Parathyroid adenoma (tissue), 2 donors: ENCODE measurements at regions not wholly inside any gene's neighbourhood (a gene's known extent, or its start where the extent isn't known, plus 50 kb on each side); places are given as distances from the start of the nearest gene placed in this dataset.

Source experiments
- H2AFZ ChIP-seq: fragments of 300-600 bp; sonication (generic); one replicate; pipeline ENCODE4 v1.7.0; 2017; ENCODE audit warnings: antibody characterized with exemption, mild to moderate bottlenecking
- H3K27ac ChIP-seq: fragments of 300-600 bp; sonication (generic); one replicate; pipeline ENCODE4 v1.7.0; 2017
- H3K27me3 ChIP-seq: fragments of 300-600 bp; sonication (generic); one replicate; pipeline ENCODE4 v1.7.0; 2017; ENCODE audit warnings: low read length; ENCODE audit not compliant: control insufficient read depth, insufficient read depth
- H3K36me3 ChIP-seq: fragments of 300-600 bp; sonication (generic); one replicate; pipeline ENCODE4 v1.7.0; 2017; ENCODE audit warnings: low read length; ENCODE audit not compliant: control insufficient read depth, insufficient read depth
- H3K4me1 ChIP-seq: fragments of 300-600 bp; sonication (generic); one replicate; pipeline ENCODE4 v1.7.0; 2017; ENCODE audit warnings: control low read depth
- H3K4me2 ChIP-seq: fragments of 300-600 bp; sonication (generic); one replicate; pipeline ENCODE4 v1.7.0; 2017; ENCODE audit warnings: low read length
- H3K4me3 ChIP-seq: fragments of 300-600 bp; sonication (generic); one replicate; pipeline ENCODE4 v1.7.0; 2017; ENCODE audit warnings: low read depth, low read length
- H3K79me2 ChIP-seq: fragments of 300-600 bp; sonication (generic); one replicate; pipeline ENCODE4 v1.7.0; 2017; ENCODE audit warnings: control low read depth
- H3K9ac ChIP-seq: fragments of 300-600 bp; sonication (generic); one replicate; pipeline ENCODE4 v1.7.0; 2017; ENCODE audit warnings: mild to moderate bottlenecking
- H3K9me3 ChIP-seq: fragments of 300-600 bp; sonication (generic); one replicate; pipeline ENCODE4 v1.7.0; 2017; ENCODE audit warnings: low read length; ENCODE audit not compliant: control insufficient read depth
- CTCF ChIP-seq: fragments of 300-600 bp; sonication (generic); IDR thresholded peaks from one replicate; pipeline ENCODE4 v1.7.0; 2017; ENCODE audit warnings: antibody characterized with exemption, mild to moderate bottlenecking
- donor health status: primary hyperparathyroidism.

GRCh38 chr4:65868096-65868824 is 198.0 kb upstream of the EPHA5 start:
- no peak overlapping the region for H3K27ac ChIP-seq
- no peaks in the 10 kb centered on the region for H3K79me2 ChIP-seq
- H3K4me1 ChIP-seq: no peaks in the 10 kb centered on the region
- no peak overlapping the region for H3K9ac ChIP-seq
- H3K27me3 ChIP-seq: no peaks in the 10 kb centered on the region
- no peak for TF ChIP-seq CTCF
- no peaks in the 10 kb centered on the region for H3K36me3 ChIP-seq
- H3K4me2 ChIP-seq: no peak overlapping the region
- H2AFZ ChIP-seq: no peak overlapping the region
- H3K4me3 ChIP-seq: no peak overlapping the region
- H3K9me3 ChIP-seq: no peaks in the 10 kb centered on the region

- no peak for TF ChIP-seq CTCF
- no peak overlapping the region for H3K4me3 ChIP-seq
- no peak overlapping the region for H3K4me2 ChIP-seq
- no peaks in the 10 kb centered on the region for H3K9me3 ChIP-seq
- H2AFZ ChIP-seq: no peak overlapping the region
- H3K27me3 ChIP-seq: no peaks in the 10 kb centered on the region
- H3K4me1 ChIP-seq: no peaks in the 10 kb centered on the region
- H3K79me2 ChIP-seq: no peaks in the 10 kb centered on the region
- no peak overlapping the region for H3K9ac ChIP-seq
- H3K36me3 ChIP-seq: no peaks in the 10 kb centered on the region
- no peak overlapping the region for H3K27ac ChIP-seq
Observed at GRCh38 chr4:65865489-65865888, 195.2 kb upstream of the EPHA5 start.

- H2AFZ ChIP-seq: no peak overlapping the region
- H3K79me2 ChIP-seq: no peaks in the 10 kb centered on the region
- no peak for TF ChIP-seq CTCF
- no peak overlapping the region for H3K4me3 ChIP-seq
- no peaks in the 10 kb centered on the region for H3K27me3 ChIP-seq
- no peak overlapping the region for H3K4me2 ChIP-seq
- no peak overlapping the region for H3K9ac ChIP-seq
- H3K27ac ChIP-seq: no peak overlapping the region
- H3K36me3 ChIP-seq: no peaks in the 10 kb centered on the region
- no peaks in the 10 kb centered on the region for H3K9me3 ChIP-seq
- no peaks in the 10 kb centered on the region for H3K4me1 ChIP-seq
Observed at GRCh38 chr4:65861993-65862392, 191.7 kb upstream of the EPHA5 start.

- no peaks in the 10 kb centered on the region for H3K9me3 ChIP-seq
- H3K36me3 ChIP-seq: no peaks in the 10 kb centered on the region
- TF ChIP-seq CTCF: no peak
- no peak overlapping the region for H3K4me2 ChIP-seq
- no peaks in the 10 kb centered on the region for H3K4me1 ChIP-seq
- no peak overlapping the region for H2AFZ ChIP-seq
- no peak overlapping the region for H3K27ac ChIP-seq
- H3K27me3 ChIP-seq: no peaks in the 10 kb centered on the region
- no peak overlapping the region for H3K4me3 ChIP-seq
- no peak overlapping the region for H3K9ac ChIP-seq
- no peaks in the 10 kb centered on the region for H3K79me2 ChIP-seq
Observed at GRCh38 chr4:65845199-65845773, 175.0 kb upstream of the EPHA5 start.
